HG03354 (cell line): ENCODE measurements at regions not wholly inside any gene's neighbourhood (a gene's known extent, or its start where the extent isn't known, plus 50 kb on each side); places are given as distances from the start of the nearest gene placed in this dataset.

ENCODE experiments used
- ATAC-seq: cut with Tn5 transposase; IDR thresholded peaks from one replicate; pipeline ENCODE4 v1.9.1; 2021; ENCODE audit warnings: mild to moderate bottlenecking; ENCODE audit not compliant: unreplicated experiment, poor library complexity, severe bottlenecking

DNA sequence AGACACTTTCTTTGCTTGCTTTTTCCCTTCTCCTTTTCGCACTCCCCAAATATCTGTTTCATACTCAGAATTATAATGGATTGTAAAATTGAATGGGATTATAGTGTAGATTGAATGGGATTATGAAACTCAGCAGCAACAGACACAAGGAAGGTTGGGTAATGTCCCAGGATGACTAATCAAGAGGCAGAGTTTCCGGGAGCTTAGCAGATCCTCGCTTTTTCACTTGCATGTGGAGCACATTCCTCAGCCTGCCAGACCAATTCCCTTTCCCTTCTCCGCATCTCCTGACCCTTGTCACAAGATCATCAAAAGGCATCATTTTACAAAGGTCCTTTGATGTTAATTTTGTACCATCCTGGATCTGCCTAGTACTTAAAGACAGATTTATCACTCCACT lies 55.1 kb upstream of the SLC1A1 start:
- ATAC-seq = no peak

DNA sequence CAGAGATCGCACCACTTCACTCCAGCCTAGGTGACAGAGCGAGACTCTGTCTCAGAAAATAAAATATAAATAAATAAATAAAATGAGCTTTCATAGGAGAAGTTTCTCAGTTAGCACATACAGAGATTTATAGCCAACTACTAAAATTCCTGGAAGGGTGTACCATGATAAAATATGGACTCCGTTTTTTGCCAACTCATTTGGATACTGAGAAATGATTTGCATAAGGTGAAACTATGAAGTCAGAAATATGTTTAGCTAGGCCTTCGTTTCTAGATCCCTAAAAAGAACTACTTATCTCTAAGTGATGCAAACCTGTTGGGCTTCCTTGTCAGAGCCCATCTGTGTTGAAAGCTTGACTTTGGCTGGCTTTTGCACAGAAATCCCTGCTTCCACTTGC lies 56.9 kb upstream of the SLC1A1 start:
- peak; percentile 65 for ATAC-seq

GRCh38 chr9:4430432-4431261 lies 59.6 kb upstream of the SLC1A1 start:
- ATAC-seq = no peak

GRCh38 chr9:4425319-4426045 lies 64.8 kb upstream of the SLC1A1 start:
- no peak for ATAC-seq

DNA sequence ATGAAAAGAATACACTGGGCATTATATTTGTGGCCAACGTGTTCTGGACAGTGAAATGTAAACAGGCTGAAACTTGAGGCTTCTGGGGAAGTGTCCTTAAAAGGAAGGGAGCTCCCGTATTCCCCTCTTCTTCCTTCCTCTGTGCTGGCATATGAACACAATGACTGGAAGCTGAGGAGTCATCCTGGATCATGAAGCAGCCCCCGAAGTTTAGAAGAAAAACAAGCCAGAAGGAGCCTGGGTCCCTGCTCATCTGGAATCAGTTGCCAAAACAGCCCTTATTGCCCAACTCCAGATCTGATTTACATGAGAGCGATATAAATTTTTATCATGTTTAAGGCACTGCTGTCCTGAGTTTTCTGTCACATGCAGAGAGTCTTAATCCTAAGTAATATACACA lies 65.4 kb upstream of the SLC1A1 start:
- no peak for ATAC-seq

GRCh38 chr9:4424038-4424437 lies 66.2 kb upstream of the SLC1A1 start:
- no peak for ATAC-seq

GRCh38 chr9:4423207-4423610 lies 67.1 kb upstream of the SLC1A1 start:
- no peak for ATAC-seq

DNA sequence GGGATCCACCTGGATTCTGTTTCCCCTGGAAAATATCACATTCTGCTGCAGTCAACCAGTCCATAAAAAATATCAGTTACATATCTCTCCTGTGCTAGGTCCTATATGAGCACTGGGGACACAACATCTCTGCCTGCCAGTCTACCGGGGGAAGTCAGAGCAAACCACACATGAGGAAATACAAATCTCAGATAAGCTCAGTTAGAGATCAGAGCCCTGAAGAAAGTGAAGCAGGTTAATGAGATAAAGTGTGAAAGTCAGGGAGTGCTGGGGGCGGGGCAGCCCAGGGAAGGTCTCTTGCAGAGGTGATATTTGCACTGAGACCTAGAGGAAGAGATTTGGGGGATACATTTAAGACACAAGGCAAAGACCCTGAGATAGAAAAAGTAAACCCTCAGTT lies 67.8 kb upstream of the SLC1A1 start:
- ATAC-seq = peak; percentile 75

DNA sequence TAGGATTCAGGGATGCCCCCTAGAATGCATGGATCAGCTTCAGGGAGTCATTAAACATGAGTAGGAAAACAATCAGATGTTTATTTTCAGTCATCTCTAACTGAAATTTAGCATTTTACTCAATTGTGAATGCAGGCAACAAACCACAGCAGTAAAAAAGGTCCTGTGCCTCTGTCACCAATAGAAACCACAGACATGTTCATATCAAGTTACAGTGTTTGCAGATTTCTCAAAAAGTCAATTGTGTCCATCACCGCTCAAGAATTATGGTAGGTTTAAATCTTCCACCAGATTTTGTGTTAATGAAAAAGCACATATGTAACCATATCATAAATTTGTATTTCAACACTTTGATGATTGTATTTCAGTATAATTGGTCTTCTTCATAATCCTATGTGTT lies 68.4 kb upstream of the SLC1A1 start:
- ATAC-seq = no peak

DNA sequence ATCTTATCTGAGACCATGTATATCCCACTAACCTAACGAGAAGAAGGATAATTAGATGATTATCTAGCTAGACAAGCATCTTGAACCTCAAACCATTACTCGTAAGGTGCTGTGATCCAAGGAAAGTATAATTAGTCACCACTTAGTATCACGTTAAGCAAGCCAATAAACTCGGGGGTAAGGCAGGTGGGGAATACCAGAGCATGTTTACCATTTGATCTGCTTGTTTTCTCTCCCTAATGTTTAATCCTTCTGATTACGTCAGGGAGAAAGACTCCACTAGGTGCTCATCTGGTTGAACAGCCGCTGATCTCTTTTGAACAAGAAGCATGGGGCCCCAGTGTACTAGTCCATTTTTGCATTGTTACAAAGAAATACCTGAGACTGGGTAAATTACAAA lies 69.9 kb upstream of the SLC1A1 start:
- ATAC-seq = no peak

GRCh38 chr9:4417578-4418325 lies 72.5 kb upstream of the SLC1A1 start:
- no peak for ATAC-seq

- ATAC-seq = no peak
Measured at GRCh38 chr9:4416467-4416866, 73.8 kb upstream of the SLC1A1 start.

- no peak for ATAC-seq
Measured at GRCh38 chr9:4415281-4415680, 75.0 kb upstream of the SLC1A1 start.

GRCh38 chr9:4413856-4414255 lies 76.4 kb upstream of the SLC1A1 start:
- ATAC-seq = no peak

- no peak for ATAC-seq
Measured at GRCh38 chr9:4404156-4404555, 86.1 kb upstream of the SLC1A1 start.

DNA sequence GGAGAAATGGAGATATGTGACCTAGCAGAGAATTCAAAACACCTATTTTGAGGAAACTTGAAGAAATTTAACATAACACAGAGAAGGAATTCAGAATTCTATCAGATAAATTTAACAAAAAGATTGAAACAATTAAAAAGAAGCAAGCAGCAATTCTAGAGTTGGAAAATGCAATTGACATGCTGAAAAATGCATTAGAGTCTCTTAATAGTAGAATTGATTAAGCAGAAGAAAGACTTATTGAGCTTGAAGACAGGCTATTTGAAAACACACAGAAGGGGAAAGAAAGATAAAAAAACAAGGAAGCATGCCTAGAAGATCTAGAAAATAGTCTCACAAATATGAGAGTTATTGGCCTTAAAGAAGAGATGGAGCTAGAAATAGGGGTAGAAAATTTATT lies 87.8 kb upstream of the SLC1A1 start:
- ATAC-seq = no peak

DNA sequence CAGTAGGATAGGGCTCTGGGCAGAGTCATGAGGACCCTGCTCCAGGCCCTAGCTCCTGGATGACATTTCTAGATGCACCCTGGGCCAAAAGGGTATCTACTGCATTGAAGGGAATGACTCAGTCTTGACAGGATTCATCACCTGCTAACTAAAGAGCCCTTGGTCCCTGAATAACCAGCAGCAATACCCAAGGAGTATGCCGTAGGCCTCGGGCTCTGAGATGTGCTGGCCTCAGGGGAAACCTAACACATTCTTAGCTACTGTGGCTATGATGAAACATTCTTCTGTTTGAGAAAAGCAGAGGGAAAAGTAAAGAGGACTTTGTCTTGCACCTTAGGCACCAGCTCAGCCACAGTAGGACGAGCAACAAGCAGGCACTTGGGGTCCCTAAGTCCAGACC lies 89.5 kb upstream of the SLC1A1 start:
- ATAC-seq = no peak

DNA sequence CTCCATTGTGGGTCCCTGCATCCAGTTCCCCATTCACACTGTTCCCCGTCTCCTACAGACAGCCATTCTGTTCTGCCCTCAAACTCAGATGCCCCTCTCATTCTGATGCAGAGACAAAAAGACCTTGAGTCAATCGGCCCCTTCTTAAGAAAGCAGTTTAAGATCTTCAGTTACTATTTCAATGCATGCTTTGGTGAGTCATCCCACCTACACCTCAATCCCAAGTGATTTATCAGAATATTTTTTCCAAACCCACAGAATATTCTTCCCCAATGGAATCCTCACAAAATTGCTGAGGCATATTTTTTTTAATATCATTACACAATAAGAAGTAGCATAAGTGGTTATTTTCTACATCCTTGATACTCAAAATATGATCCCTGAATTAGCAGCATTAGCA lies 92.4 kb upstream of the SLC1A1 start:
- no peak for ATAC-seq

DNA sequence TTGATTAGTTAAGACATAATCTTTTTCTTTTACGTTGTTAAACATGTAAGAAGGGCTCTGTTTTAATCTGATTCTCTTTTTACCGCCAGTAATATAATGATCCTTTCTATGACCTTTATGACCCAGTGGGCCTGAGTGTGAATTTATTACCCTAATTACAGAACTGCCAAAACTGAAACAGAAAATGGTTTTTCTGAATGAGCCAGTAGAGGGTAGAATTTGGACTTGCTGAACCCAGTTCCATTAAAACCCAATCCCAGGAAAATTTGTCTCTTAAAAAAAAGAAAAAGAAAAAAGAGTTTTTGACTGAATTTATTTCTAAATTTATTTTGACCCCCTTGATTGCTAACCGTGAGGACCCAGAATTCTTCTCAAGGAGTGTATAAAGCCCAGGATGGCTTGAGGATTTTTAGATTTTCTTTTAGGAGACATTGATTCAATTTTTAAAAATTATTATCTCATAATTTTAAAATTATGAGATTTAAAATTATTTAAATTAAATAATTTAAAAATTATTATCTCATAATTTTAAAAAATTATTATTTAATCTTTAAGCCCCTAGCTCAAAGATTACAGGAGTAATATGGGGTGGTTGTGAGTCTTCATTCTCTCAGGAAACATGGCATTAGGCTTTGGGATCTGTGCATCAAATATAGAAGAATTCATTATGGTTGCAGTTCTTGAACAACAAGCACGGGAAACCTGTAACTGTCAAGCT lies 94.1 kb upstream of the GLIS3 start:
- ATAC-seq = no peak

DNA sequence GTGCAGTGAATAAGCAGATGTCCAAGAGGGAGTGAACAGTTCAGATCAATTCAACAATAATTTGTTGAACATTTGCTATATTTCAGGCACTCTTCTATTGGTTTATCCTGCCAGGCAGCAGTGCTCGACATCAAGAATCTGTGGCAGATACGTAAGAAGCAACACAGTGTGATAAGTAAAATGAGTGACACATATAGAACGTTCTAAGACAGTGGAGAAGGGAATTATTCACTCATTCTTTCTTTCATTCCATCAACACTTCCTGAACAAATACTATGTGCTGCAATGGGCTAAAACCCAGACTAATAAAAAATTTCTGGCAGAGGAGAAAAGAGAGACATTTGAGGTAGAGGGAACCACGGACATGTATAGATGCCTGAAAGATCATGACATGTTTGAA lies 89.9 kb upstream of the GLIS3 start:
- ATAC-seq = no peak
